Endothelial cell (in vitro differentiated cells): ENCODE measurements at regions not wholly inside any gene's neighbourhood (a gene's known extent, or its start where the extent isn't known, plus 50 kb on each side); places are given as distances from the start of the nearest gene placed in this dataset.

Experiments
- DNase-seq: peaks from one replicate; pipeline ENCODE4 v3.0.0; 2021; ENCODE audit warnings: low spot score
- H3K27ac Mint-ChIP-seq: one replicate; pipeline ENCODE4 v1.8.0; 2021; ENCODE audit warnings: mixed read lengths, inconsistent platforms; ENCODE audit not compliant: unreplicated experiment
- H3K27me3 Mint-ChIP-seq: one replicate; pipeline ENCODE4 v1.8.0; 2021; ENCODE audit warnings: mild to moderate bottlenecking, moderate library complexity, mixed read lengths, inconsistent platforms; ENCODE audit not compliant: unreplicated experiment
- H3K36me3 Mint-ChIP-seq: one replicate; pipeline ENCODE4 v1.8.0; 2021; ENCODE audit warnings: mild to moderate bottlenecking, low read depth, mixed read lengths, inconsistent platforms; ENCODE audit not compliant: unreplicated experiment
- H3K4me1 Mint-ChIP-seq: one replicate; pipeline ENCODE4 v1.8.0; 2021; ENCODE audit warnings: mild to moderate bottlenecking, mixed read lengths, inconsistent platforms; ENCODE audit not compliant: unreplicated experiment
- H3K4me3 Mint-ChIP-seq: one replicate; pipeline ENCODE4 v1.8.0; 2021; ENCODE audit warnings: mild to moderate bottlenecking, mixed read lengths, inconsistent platforms; ENCODE audit not compliant: unreplicated experiment
- H3K9me3 Mint-ChIP-seq: one replicate; pipeline ENCODE4 v1.8.0; 2021; ENCODE audit warnings: mixed read lengths, inconsistent platforms; ENCODE audit not compliant: unreplicated experiment
- CTCF ChIP-seq: fragments of 200-600 bp; sonication (generic); IDR thresholded peaks from one replicate; pipeline ENCODE4 v1.5.0; 2021; ENCODE audit warnings: antibody characterized with exemption; ENCODE audit not compliant: unreplicated experiment

DNA sequence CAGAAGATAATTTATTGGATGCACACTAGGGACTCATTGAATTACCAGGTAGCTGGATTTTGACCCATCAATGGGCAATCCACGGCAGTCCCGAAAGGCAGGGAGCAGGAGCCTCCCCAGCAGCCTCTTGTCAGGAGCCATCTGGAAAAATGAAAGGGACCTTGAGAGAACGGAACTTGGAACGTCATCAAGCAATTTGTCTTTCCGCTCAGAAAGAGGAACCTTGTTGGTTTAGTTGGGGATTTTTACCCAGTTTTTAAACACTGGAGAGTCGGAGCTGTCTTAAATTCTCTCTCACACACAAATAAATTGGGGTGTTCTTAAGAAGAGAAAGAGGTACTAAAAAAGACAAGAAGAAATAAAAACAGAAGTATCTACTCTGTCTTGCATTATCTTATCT lies 1351.7 kb upstream of the TMEM132C start:
- TF ChIP-seq CTCF: no peak
- Mint-ChIP-seq H3K27me3 (peaks cover 2% of the 10 kb centered on the region), H3K9me3 (peaks cover 33% of the 10 kb centered on the region), H3K4me1 (no peaks in the 10 kb centered on the region), H3K36me3 (peaks cover 3% of the 10 kb centered on the region), H3K4me3 (no peak overlapping the region), H3K27ac (no peak overlapping the region)
- no peak for DNase-seq

DNA sequence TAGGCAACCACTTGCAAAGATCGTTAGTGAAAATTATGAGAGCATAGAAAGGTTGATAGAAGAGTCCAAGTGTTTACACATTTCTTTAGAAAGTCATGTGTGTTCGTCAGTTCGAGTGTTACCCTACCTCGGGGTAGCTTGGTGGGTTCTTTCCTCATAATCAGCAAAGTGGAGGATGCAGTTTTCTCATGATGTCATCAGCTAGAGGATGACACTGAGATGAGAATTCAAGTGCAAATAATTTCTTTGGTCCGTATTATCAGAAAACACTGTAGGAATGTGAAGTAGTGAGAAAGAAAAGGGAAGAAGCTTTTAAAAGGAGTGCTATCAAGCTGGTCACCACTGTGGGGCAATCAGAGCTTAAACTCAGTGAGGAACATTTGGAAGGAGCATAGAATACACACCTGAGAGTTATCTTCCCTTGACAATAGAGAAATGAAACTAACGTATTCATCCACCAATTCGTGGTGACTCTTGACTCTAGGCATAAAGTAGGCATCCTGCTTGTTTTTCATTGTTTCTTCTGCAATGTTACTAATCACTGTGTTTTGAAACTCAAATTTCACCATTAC lies 1340.9 kb upstream of the TMEM132C start:
- H3K9me3 Mint-ChIP-seq: peaks cover 14% of the 10 kb centered on the region
- H3K36me3 Mint-ChIP-seq: no peaks in the 10 kb centered on the region

DNA sequence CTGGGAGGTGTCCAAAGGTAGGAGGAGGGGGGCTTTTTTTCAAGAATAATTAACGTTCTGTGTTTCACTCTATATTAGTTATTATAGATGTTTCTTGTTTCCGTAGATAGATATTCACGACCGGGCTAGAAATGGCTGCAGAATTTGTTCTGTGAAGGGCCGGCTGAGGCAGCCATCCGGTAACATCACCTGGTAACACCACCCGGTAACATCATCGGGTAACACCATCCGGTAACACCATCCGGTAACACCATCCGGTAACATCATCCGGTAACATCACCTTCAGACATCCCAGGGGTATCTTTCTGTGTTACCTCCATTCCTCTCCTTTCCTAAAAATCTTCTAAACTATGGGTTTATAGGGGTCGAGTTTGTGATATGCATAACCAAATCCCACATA lies 1336.7 kb upstream of the TMEM132C start:
- H3K9me3 Mint-ChIP-seq: peaks cover 19% of the 10 kb centered on the region
- no peaks in the 10 kb centered on the region for H3K27me3 Mint-ChIP-seq
- H3K4me1 Mint-ChIP-seq: no peaks in the 10 kb centered on the region
- peaks cover 4% of the 10 kb centered on the region for H3K36me3 Mint-ChIP-seq
- no peak for TF ChIP-seq CTCF
- no peak overlapping the region for H3K4me3 Mint-ChIP-seq
- no peak for DNase-seq
- no peak overlapping the region for H3K27ac Mint-ChIP-seq

More for the DNA sequence above, 1340.9 kb upstream of the TMEM132C start:
- TF ChIP-seq CTCF: no peak
- Mint-ChIP-seq H3K27me3 (no peaks in the 10 kb centered on the region), H3K4me3 (no peak overlapping the region), H3K4me1 (no peaks in the 10 kb centered on the region), H3K27ac (no peak overlapping the region)
- no peak for DNase-seq

DNA sequence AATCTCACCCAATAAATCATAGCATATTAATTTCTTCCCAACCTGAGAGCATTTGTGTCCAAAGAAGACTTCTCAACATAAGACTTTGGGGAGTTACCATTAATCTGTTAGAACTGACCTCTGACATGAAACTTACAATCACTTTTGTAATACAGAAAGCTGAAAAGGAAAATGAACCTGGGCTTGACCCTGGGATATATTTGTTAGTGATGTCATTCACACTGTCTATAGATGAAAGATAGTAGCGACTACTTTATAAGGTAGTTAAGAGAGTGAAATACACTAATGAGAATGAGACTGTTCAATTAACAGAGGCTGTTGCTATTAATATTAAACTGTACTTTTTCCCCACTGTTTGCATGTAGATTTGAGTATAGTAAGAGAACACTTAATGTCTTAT lies 1334.8 kb upstream of the TMEM132C start:
- DNase-seq: no peak
- Mint-ChIP-seq H3K4me3 (no peak overlapping the region), H3K4me1 (no peaks in the 10 kb centered on the region), H3K36me3 (peaks cover 11% of the 10 kb centered on the region), H3K9me3 (peaks cover 22% of the 10 kb centered on the region), H3K27ac (no peak overlapping the region), H3K27me3 (peaks cover 2% of the 10 kb centered on the region)
- TF ChIP-seq CTCF: no peak

GRCh38 chr12:126935435-126935834 lies 1331.5 kb upstream of the TMEM132C start:
- peaks cover 11% of the 10 kb centered on the region for H3K36me3 Mint-ChIP-seq
- no peaks in the 10 kb centered on the region for H3K4me1 Mint-ChIP-seq
- H3K9me3 Mint-ChIP-seq: peaks cover 29% of the 10 kb centered on the region
- no peak overlapping the region for H3K27ac Mint-ChIP-seq
- DNase-seq: no peak
- TF ChIP-seq CTCF: no peak
- H3K4me3 Mint-ChIP-seq: no peak overlapping the region
- peaks cover 2% of the 10 kb centered on the region for H3K27me3 Mint-ChIP-seq
